HEK293T (cell line): ENCODE measurements at regions not wholly inside any gene's neighbourhood (a gene's known extent, or its start where the extent isn't known, plus 50 kb on each side); places are given as distances from the start of the nearest gene placed in this dataset.

Experiments used
- ARNT ChIP-seq: fragments of 450-650 bp; IDR thresholded peaks from 2 replicates; pipeline ENCODE4 v1.6.1; 2017; ENCODE audit warnings: mild to moderate bottlenecking
- ELF4 ChIP-seq: fragments of 450-650 bp; IDR thresholded peaks from 2 replicates; pipeline ENCODE4 v1.6.1; 2017; ENCODE audit warnings: antibody characterized with exemption
- FOXK2 ChIP-seq: fragments of 450-650 bp; IDR thresholded peaks from 2 replicates; pipeline ENCODE4 v1.6.1; 2016; ENCODE audit warnings: mild to moderate bottlenecking
- FOXM1 ChIP-seq: fragments of 450-650 bp; IDR thresholded peaks from 2 replicates; pipeline ENCODE4 v1.6.1; 2017; ENCODE audit warnings: mild to moderate bottlenecking, borderline replicate concordance
- HDGF ChIP-seq: fragments of 450-650 bp; IDR thresholded peaks from 2 replicates; pipeline ENCODE4 v1.6.1; 2017; ENCODE audit warnings: antibody characterized with exemption, borderline replicate concordance
- L3MBTL2 ChIP-seq: fragments of 450-650 bp; conservative IDR thresholded peaks from 2 replicates; pipeline ENCODE4 v1.6.1; 2016; ENCODE audit warnings: mild to moderate bottlenecking
- LEF1 ChIP-seq: fragments of 450-650 bp; IDR thresholded peaks from 2 replicates; pipeline ENCODE4 v1.6.1; 2017; ENCODE audit warnings: mild to moderate bottlenecking, borderline replicate concordance
- NFRKB ChIP-seq: fragments of 450-650 bp; IDR thresholded peaks from 2 replicates; pipeline ENCODE4 v1.6.1; 2016; ENCODE audit warnings: mild to moderate bottlenecking, moderate library complexity
- PKNOX1 ChIP-seq: fragments of 450-650 bp; IDR thresholded peaks from 2 replicates; pipeline ENCODE4 v1.6.1; 2016
- SUZ12 ChIP-seq: fragments of 450-650 bp; IDR thresholded peaks from 2 replicates; pipeline ENCODE4 v1.6.1; 2016; ENCODE audit warnings: mild to moderate bottlenecking
- ZNF384 ChIP-seq: fragments of 450-650 bp; IDR thresholded peaks from 2 replicates; pipeline ENCODE4 v1.6.1; 2016

GRCh38 chr9:2984491-2984890, 140.6 kb upstream of the PUM3 start:
- TF ChIP-seq FOXM1: no peak
- TF ChIP-seq NFRKB: no peak
- no peak for TF ChIP-seq LEF1
- no peak for TF ChIP-seq HDGF
- TF ChIP-seq ELF4: no peak
- no peak for TF ChIP-seq FOXK2
- no peak for TF ChIP-seq L3MBTL2
- TF ChIP-seq PKNOX1: no peak
- no peak for TF ChIP-seq ARNT
- no peak for TF ChIP-seq SUZ12
- TF ChIP-seq ZNF384: no peak
